T-helper 2 cell (primary cell): ENCODE measurements at regions not wholly inside any gene's neighbourhood (a gene's known extent, or its start where the extent isn't known, plus 50 kb on each side); places are given as distances from the start of the nearest gene placed in this dataset.

Source experiments
- DNase-seq, 5 experiments: peaks; one replicate each; pipeline versions ENCODE4 v3.0.0 to v3.0.0-alpha.2; 2012 to 2022

GRCh38 chr10:63866075-63866746 lies 345.0 kb downstream of the REEP3 start:
- DNase-seq = peak in 2 of 5 experiments; percentile 13 to 35

- DNase-seq = peak in 1 of 5 experiments; percentile 10
Measured at GRCh38 chr10:63866747-63867140, 345.5 kb downstream of the REEP3 start.

- DNase-seq = no peak
Measured at GRCh38 chr10:63878428-63878827, 357.2 kb downstream of the REEP3 start.

- DNase-seq = no peak
Measured at GRCh38 chr10:63883861-63884260, 362.7 kb downstream of the REEP3 start.

GRCh38 chr10:63884426-63884825 lies 363.2 kb downstream of the REEP3 start:
- no peak for DNase-seq

GRCh38 chr10:63885156-63885555 lies 364.0 kb downstream of the REEP3 start:
- DNase-seq = no peak

- no peak for DNase-seq
Measured at GRCh38 chr10:63886281-63887022, 365.3 kb downstream of the REEP3 start.

GRCh38 chr10:63887023-63887589 lies 365.9 kb downstream of the REEP3 start:
- DNase-seq = no peak

- DNase-seq = no peak
Measured at GRCh38 chr10:63887600-63888370, 366.6 kb downstream of the REEP3 start.

- DNase-seq = no peak
Measured at GRCh38 chr10:63889803-63890202, 368.6 kb downstream of the REEP3 start.

GRCh38 chr10:63896992-63897391 lies 375.8 kb downstream of the REEP3 start:
- no peak for DNase-seq

GRCh38 chr10:63899673-63900300 lies 378.6 kb downstream of the REEP3 start:
- no peak for DNase-seq

GRCh38 chr10:63901228-63901627 lies 380.0 kb downstream of the REEP3 start:
- no peak for DNase-seq

GRCh38 chr10:63901881-63902280 lies 380.7 kb downstream of the REEP3 start:
- DNase-seq = no peak

GRCh38 chr10:63910806-63911205 lies 389.6 kb downstream of the REEP3 start:
- no peak for DNase-seq

GRCh38 chr10:63915240-63915639 lies 394.0 kb downstream of the REEP3 start:
- DNase-seq = no peak

GRCh38 chr10:63917363-63917762 lies 396.2 kb downstream of the REEP3 start:
- DNase-seq = no peak

- DNase-seq = no peak
Measured at GRCh38 chr10:63919575-63920279, 398.5 kb downstream of the REEP3 start.

GRCh38 chr10:63920926-63921325 lies 399.7 kb downstream of the REEP3 start:
- DNase-seq = no peak

- DNase-seq = no peak
Measured at GRCh38 chr10:63921908-63922467, 400.8 kb downstream of the REEP3 start.

- no peak for DNase-seq
Measured at GRCh38 chr10:63922468-63923284, 401.5 kb downstream of the REEP3 start.
